CD4-positive, alpha-beta T cell treated with Interleukin-4 for 4 hours (primary cell): ENCODE measurements at regions not wholly inside any gene's neighbourhood (a gene's known extent, or its start where the extent isn't known, plus 50 kb on each side); places are given as distances from the start of the nearest gene placed in this dataset.

Experiments
- DNase-seq: peaks from one replicate; pipeline ENCODE4 v3.0.0-alpha.2; 2020

GRCh38 chr6:105901583-105901982, 184.6 kb upstream of the PRDM1 start:
- no peak for DNase-seq

- DNase-seq = no peak
Measured at GRCh38 chr6:105900125-105900937, 185.8 kb upstream of the PRDM1 start.

GRCh38 chr6:105898286-105898685, 187.8 kb upstream of the PRDM1 start:
- DNase-seq = no peak

GRCh38 chr6:105897131-105897530, 189.0 kb upstream of the PRDM1 start:
- DNase-seq = no peak

- DNase-seq = no peak
Measured at GRCh38 chr6:105896821-105897095, 189.4 kb upstream of the PRDM1 start.

GRCh38 chr6:105896052-105896820, 189.9 kb upstream of the PRDM1 start:
- no peak for DNase-seq

- no peak for DNase-seq
Measured at GRCh38 chr6:105894556-105894955, 191.6 kb upstream of the PRDM1 start.

- DNase-seq = no peak
Measured at GRCh38 chr6:105893741-105894140, 192.4 kb upstream of the PRDM1 start.

- DNase-seq = peak; percentile 8
Measured at GRCh38 chr6:105892577-105893262, 193.4 kb upstream of the PRDM1 start.

GRCh38 chr6:105890521-105891244, 195.5 kb upstream of the PRDM1 start:
- DNase-seq = no peak

- no peak for DNase-seq
Measured at GRCh38 chr6:105889902-105890301, 196.2 kb upstream of the PRDM1 start.

- DNase-seq = no peak
Measured at GRCh38 chr6:105886814-105887544, 199.2 kb upstream of the PRDM1 start.

GRCh38 chr6:105886066-105886813, 199.9 kb upstream of the PRDM1 start:
- DNase-seq = no peak

GRCh38 chr6:105884426-105884825, 201.7 kb upstream of the PRDM1 start:
- DNase-seq = no peak

GRCh38 chr6:105884011-105884410, 202.1 kb upstream of the PRDM1 start:
- no peak for DNase-seq

GRCh38 chr6:105882828-105883227, 203.3 kb upstream of the PRDM1 start:
- no peak for DNase-seq

GRCh38 chr6:105882121-105882803, 203.9 kb upstream of the PRDM1 start:
- DNase-seq = no peak

- DNase-seq = no peak
Measured at GRCh38 chr6:105881608-105882007, 204.5 kb upstream of the PRDM1 start.

- DNase-seq = peak; percentile 25
Measured at GRCh38 chr6:105880030-105880492, 206.1 kb upstream of the PRDM1 start.

- no peak for DNase-seq
Measured at GRCh38 chr6:105879146-105879545, 207.0 kb upstream of the PRDM1 start.
